Left ventricle myocardium superior (tissue), 1 donor: ENCODE measurements at regions not wholly inside any gene's neighbourhood (a gene's known extent, or its start where the extent isn't known, plus 50 kb on each side); places are given as distances from the start of the nearest gene placed in this dataset.

Experiments
- ATAC-seq: fragments of 200-7000 bp; cut with Tn5 transposase; one replicate; pipeline ENCODE4 v1.9.1; 2020; ENCODE audit warnings: mild to moderate bottlenecking, moderate library complexity
- DNase-seq: peaks from one replicate; pipeline ENCODE4 v3.0.0-alpha.2; 2020
- intact Hi-C: fragments of 100-400 bp; cut with micrococcal nuclease; formaldehyde crosslinking; loops from one replicate; pipeline ENCODE4 v1.11.0; 2022
- donor health status: DM: no; HTN: yes; CAD: no; lungs with severe emphysema.

- DNase-seq, result no peak
- intact Hi-C loops, result loop anchor here (5.0 kb wide), 2 partner anchors 454 to 609 kb away; no protein-coding TSS in a partner anchor
- ATAC-seq, result no peak
Measured at GRCh38 chr2:235138339-235138738, 186.5 kb downstream of the SH3BP4 start.

GRCh38 chr2:235139956-235140800 lies 188.4 kb downstream of the SH3BP4 start:
- intact Hi-C loops, result loop anchor here (5.0 kb wide), 2 partner anchors 452 to 607 kb away; no protein-coding TSS in a partner anchor
- ATAC-seq, result no peak
- DNase-seq, result no peak

- intact Hi-C loops, result no loop called here
- ATAC-seq, result no peak
- DNase-seq, result no peak
Measured at GRCh38 chr2:235140801-235141081, 188.9 kb downstream of the SH3BP4 start.

GRCh38 chr2:235141411-235142128 lies 189.8 kb downstream of the SH3BP4 start:
- intact Hi-C loops, result no loop called here
- ATAC-seq (no peak), DNase-seq (no peak)

GRCh38 chr2:235142601-235143000 lies 190.8 kb downstream of the SH3BP4 start:
- ATAC-seq (no peak), DNase-seq (no peak)
- intact Hi-C loops, result no loop called here

GRCh38 chr2:235143789-235144188 lies 192.0 kb downstream of the SH3BP4 start:
- no peak for ATAC-seq
- intact Hi-C loops, result no loop called here
- no peak for DNase-seq

- intact Hi-C loops, result no loop called here
- DNase-seq (no peak), ATAC-seq (no peak)
Measured at GRCh38 chr2:235144291-235144690, 192.5 kb downstream of the SH3BP4 start.

- intact Hi-C loops, result no loop called here
- no peak for DNase-seq
- no peak for ATAC-seq
Measured at GRCh38 chr2:235146206-235146605, 194.4 kb downstream of the SH3BP4 start.

- intact Hi-C loops, result no loop called here
- DNase-seq (no peak), ATAC-seq (no peak)
Measured at GRCh38 chr2:235146871-235147565, 195.2 kb downstream of the SH3BP4 start.

- ATAC-seq, result no peak
- no peak for DNase-seq
- intact Hi-C loops, result no loop called here
Measured at GRCh38 chr2:235148201-235149170, 196.7 kb downstream of the SH3BP4 start.

- intact Hi-C loops, result no loop called here
- ATAC-seq, result no peak
- DNase-seq, result no peak
Measured at GRCh38 chr2:235149240-235149659, 197.4 kb downstream of the SH3BP4 start.

- DNase-seq (no peak), ATAC-seq (no peak)
- intact Hi-C loops, result no loop called here
Measured at GRCh38 chr2:235149736-235150135, 197.9 kb downstream of the SH3BP4 start.

GRCh38 chr2:235151152-235151551 lies 199.3 kb downstream of the SH3BP4 start:
- intact Hi-C loops, result no loop called here
- no peak for ATAC-seq
- DNase-seq, result no peak

GRCh38 chr2:235155163-235155562 lies 203.3 kb downstream of the SH3BP4 start:
- intact Hi-C loops, result no loop called here
- DNase-seq, result no peak
- ATAC-seq, result no peak

- intact Hi-C loops, result no loop called here
- DNase-seq (no peak), ATAC-seq (no peak)
Measured at GRCh38 chr2:235156055-235156454, 204.2 kb downstream of the SH3BP4 start.

GRCh38 chr2:235157746-235158482 lies 206.1 kb downstream of the SH3BP4 start:
- intact Hi-C loops, result no loop called here
- ATAC-seq (no peak), DNase-seq (no peak)

- intact Hi-C loops, result no loop called here
- DNase-seq (no peak), ATAC-seq (no peak)
Measured at GRCh38 chr2:235160281-235160810, 208.5 kb downstream of the SH3BP4 start.

GRCh38 chr2:235161565-235161964 lies 209.7 kb downstream of the SH3BP4 start:
- intact Hi-C loops, result no loop called here
- DNase-seq, result no peak
- ATAC-seq, result no peak
